Right lobe of liver (tissue), 4 donors: ENCODE measurements at regions not wholly inside any gene's neighbourhood (a gene's known extent, or its start where the extent isn't known, plus 50 kb on each side); places are given as distances from the start of the nearest gene placed in this dataset.

ENCODE experiments used
- CTCF ChIP-seq, 4 donors: fragments of 200-600 bp in 3 of 4; fragments of 450-650 bp in 1 of 4; IDR thresholded peaks; one replicate each; pipeline versions ENCODE4 v1.5.1 to v1.8.0; 2016 to 2022; ENCODE audit warnings: antibody characterized with exemption in 4 of 4, mild to moderate bottlenecking in 2 of 4
- POLR2A ChIP-seq: fragments of 450-650 bp; IDR thresholded peaks from one replicate; pipeline ENCODE4 v1.6.1; 2017; ENCODE audit warnings: antibody characterized with exemption, mild to moderate bottlenecking
- donor health status: DM: no; HTN: no; CAD: no.
- donor health status: DM: no; HTN: no; CAD: no.
- donor health status: DM: no; HTN: yes; CAD: no.

DNA sequence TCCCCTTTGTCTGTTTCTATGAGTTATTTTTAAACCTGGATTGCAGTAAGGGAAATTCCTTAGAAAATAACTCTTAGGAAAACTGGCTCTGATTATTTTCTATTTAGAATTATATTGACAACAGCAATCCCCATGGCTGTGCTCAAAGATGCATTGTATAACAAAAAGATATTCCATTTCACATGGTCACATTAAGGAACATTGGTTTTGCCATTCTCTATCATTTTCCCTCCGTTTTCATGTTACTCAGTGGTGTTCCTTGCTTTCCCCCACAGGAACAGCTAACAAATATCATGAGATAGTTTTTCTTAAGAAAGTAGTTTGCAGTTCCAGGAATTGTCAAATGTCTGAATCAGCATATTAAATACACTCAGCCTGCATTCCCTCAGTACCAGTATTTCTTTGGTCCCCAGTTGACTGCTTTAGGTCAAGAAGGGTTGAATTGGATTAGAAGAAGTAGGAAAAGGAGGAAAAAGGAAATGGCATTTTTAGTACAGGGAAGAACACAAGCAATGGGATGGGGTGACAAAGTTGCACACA, 436.7 kb downstream of the TNS3 start:
- TF ChIP-seq CTCF (IDR thresholded peaks at IDR 0.05), result no peak
- TF ChIP-seq POLR2A, result no peak
